GM12878 (cell line): ENCODE measurements at regions not wholly inside any gene's neighbourhood (a gene's known extent, or its start where the extent isn't known, plus 50 kb on each side); places are given as distances from the start of the nearest gene placed in this dataset.

Source experiments
- ATAC-seq: fragments of 200-7000 bp; cut with Tn5 transposase; 3 replicates; pipeline ENCODE4 v1.9.1; 2020; ENCODE audit warnings: mild to moderate bottlenecking, moderate library complexity
- BruUV-seq: library from RNA; stranded (reverse); fragments of 400-500 nt; replicated peaks from 2 replicates; lab custom pipeline; 2021; lab: Mats Ljungman, UMichigan
- CTCF ChIA-PET: fragments of 300-600 bp; sonication (Branson Sonifier 250); formaldehyde crosslinking; extraction: SDS; loops from one replicate; lab custom pipeline; 2021; ENCODE audit warnings: inconsistent platforms; lab: Yijun Ruan, JAX
- POLR2A ChIA-PET: fragments of 350-600 bp; formaldehyde crosslinking; extraction: SDS; loops from one replicate; lab custom pipeline; 2021; ENCODE audit warnings: inconsistent platforms; lab: Charles Lee
- RAD21 ChIA-PET: fragments of 300-600 bp; sonication (Branson Sonifier 250); formaldehyde crosslinking; loops from one replicate; lab custom pipeline; 2023; ENCODE audit warnings: antibody characterized with exemption; ENCODE audit not compliant: unreplicated experiment; lab: Charles Lee
- SMC1A ChIA-PET: fragments of 300-600 bp; sonication (Branson Sonifier 250); formaldehyde crosslinking; loops from one replicate; lab custom pipeline; 2023; ENCODE audit not compliant: unreplicated experiment, uncharacterized antibody; lab: Charles Lee
- DNase-seq: peaks from one replicate; pipeline ENCODE4 v3.0.0-alpha.2; 2011; ENCODE audit warnings: low read depth, low spot score
- FAIRE-seq: peaks from 3 replicates; lab custom pipeline; 2011; peaks lifted over from hg19 to GRCh38; lab: Jason Lieb, UNC
- H2AFZ ChIP-seq: 2 replicates; pipeline ENCODE4 v1.6.0; 2011; ENCODE audit warnings: low read depth, low read length, control low read depth; ENCODE audit not compliant: control insufficient read depth
- H3K27ac ChIP-seq: 2 replicates; pipeline ENCODE4 v1.5.1; 2011; ENCODE audit warnings: control low read depth; ENCODE audit not compliant: control insufficient read depth, insufficient read depth
- H3K27me3 ChIP-seq, 2 experiments: replicated peaks in 1 of 2; 2 replicates each; pipeline versions ENCODE4 v1.6.0 to v1.6.1; 2011; ENCODE audit warnings: low read length in 1 of 2; ENCODE audit not compliant: control insufficient read depth in 2 of 2, insufficient read depth in 2 of 2
- H3K36me3 ChIP-seq, 2 experiments: 2 replicates each; pipeline ENCODE4 v1.5.1; 2011; ENCODE audit warnings: low read length in 1 of 2; ENCODE audit not compliant: control insufficient read depth in 2 of 2, insufficient read depth in 2 of 2
- H3K4me1 ChIP-seq: 2 replicates; pipeline ENCODE4 v1.6.1; 2011; ENCODE audit warnings: mild to moderate bottlenecking, low read length, moderate library complexity, mixed read lengths; ENCODE audit not compliant: control insufficient read depth, insufficient read depth
- H3K4me2 ChIP-seq: 2 replicates; pipeline ENCODE4 v1.6.0; 2011; ENCODE audit warnings: control low read depth; ENCODE audit not compliant: control insufficient read depth, insufficient read depth
- H3K4me3 ChIP-seq: fragments of 200-600 bp; sonication (generic); 2 replicates; pipeline ENCODE4 v1.5.1; 2016
- H3K79me2 ChIP-seq: 2 replicates; pipeline ENCODE4 v1.6.0; 2011; ENCODE audit warnings: low read length; ENCODE audit not compliant: control insufficient read depth, insufficient read depth
- H3K9ac ChIP-seq: 2 replicates; pipeline ENCODE4 v1.8.0; 2011; ENCODE audit warnings: low read length, control low read depth, mixed read lengths; ENCODE audit not compliant: control insufficient read depth, insufficient read depth
- H3K9me3 ChIP-seq: replicated peaks from 3 replicates; pipeline ENCODE4 v1.5.1; 2011; ENCODE audit warnings: mild to moderate bottlenecking, low read length; ENCODE audit not compliant: control insufficient read depth, insufficient read depth
- H4K20me1 ChIP-seq: 2 replicates; pipeline ENCODE4 v1.6.0; 2011; ENCODE audit not compliant: control insufficient read depth, insufficient read depth
- ASH2L ChIP-seq: fragments of 300-600, 200-600 bp; sonication (generic); IDR thresholded peaks from 2 replicates; pipeline ENCODE4 v1.6.1; 2017; ENCODE audit warnings: low read depth, mild to moderate bottlenecking, borderline replicate concordance
- BHLHE40 ChIP-seq, 2 experiments: fragments of 450-650 bp in 1 of 2; IDR thresholded peaks; 2 replicates each; pipeline ENCODE4 v1.6.1; 2011 to 2017; ENCODE audit warnings: low read depth in 2 of 2, borderline replicate concordance in 1 of 2, improper control_type of control experiment in 1 of 2, low read length in 1 of 2, mild to moderate bottlenecking in 1 of 2
- CEBPZ ChIP-seq: fragments of 150-350 bp; IDR thresholded peaks from 2 replicates; pipeline ENCODE4 v1.6.1; 2016; ENCODE audit warnings: low read depth, low read length
- CHD1 ChIP-seq: IDR thresholded peaks from 2 replicates; pipeline ENCODE4 v1.6.1; 2012; ENCODE audit warnings: low read depth, low read length, improper control_type of control experiment
- ELK1 ChIP-seq: IDR thresholded peaks from 2 replicates; pipeline ENCODE4 v1.6.1; 2012; ENCODE audit warnings: low read depth, low read length, improper control_type of control experiment
- HSF1 ChIP-seq: fragments of 150-350 bp; IDR thresholded peaks from 2 replicates; pipeline ENCODE4 v1.6.1; 2014; ENCODE audit warnings: mild to moderate bottlenecking, low read depth, low read length
- NFYA ChIP-seq: IDR thresholded peaks from 2 replicates; pipeline ENCODE4 v1.6.1; 2011; ENCODE audit warnings: low read depth, mild to moderate bottlenecking, low read length, improper control_type of control experiment, borderline replicate concordance
- RUNX3 ChIP-seq: IDR thresholded peaks from 2 replicates; pipeline ENCODE4 v1.6.1; 2012; ENCODE audit warnings: low read length, inconsistent platforms
- SMAD5 ChIP-seq: IDR thresholded peaks from 2 replicates; pipeline ENCODE4 v1.6.1; 2016; ENCODE audit warnings: antibody characterized with exemption, low read depth
- ZNF24 ChIP-seq: fragments of 450-650 bp; IDR thresholded peaks from 2 replicates; pipeline ENCODE4 v1.6.1; 2017; ENCODE audit warnings: antibody characterized with exemption, mild to moderate bottlenecking
- ZNF687 ChIP-seq: fragments of 450-650 bp; IDR thresholded peaks from 2 replicates; pipeline ENCODE4 v1.6.1; 2017; ENCODE audit warnings: mild to moderate bottlenecking, moderate library complexity
- ZZZ3 ChIP-seq: IDR thresholded peaks from 2 replicates; pipeline ENCODE4 v1.6.1; 2011; ENCODE audit warnings: low read depth; ENCODE audit not compliant: control insufficient read depth, insufficient read length
- WGBS: methylation state at CpG from one replicate; pipeline ENCODE4 v1.1.6; 2016; ENCODE audit warnings: low lambda C conversion rate; ENCODE audit not compliant: insufficient replicate concordance, insufficient coverage; ENCODE audit errors: missing lambda C conversion rate; 5-methylcytosine and 5-hydroxymethylcytosine counted together
- in situ Hi-C: fragments of 300-500 bp; cut with MboI; formaldehyde crosslinking; loops from 9 replicates; pipeline ENCODE4 v1.14.3; 2018; ENCODE audit warnings: mixed read lengths
- intact Hi-C: fragments of 100-400 bp; cut with micrococcal nuclease; formaldehyde crosslinking; loops from one replicate; pipeline ENCODE4 v1.14.2; 2022; ENCODE audit not compliant: unreplicated experiment

GRCh38 chr1:208437401-208437800 is 193.2 kb upstream of the PLXNA2 start:
- FAIRE-seq, result no peak
- H3K79me2 ChIP-seq, result no peaks in the 10 kb centered on the region
- DNase-seq, result no peak
- no peaks in the 10 kb centered on the region for H3K4me1 ChIP-seq
- no peaks in the 10 kb centered on the region for H3K27me3 ChIP-seq
- SMC1A ChIA-PET, result no interaction called here
- CTCF ChIA-PET, result no interaction called here
- RAD21 ChIA-PET, result no interaction called here
- H3K36me3 ChIP-seq, result no peaks in the 10 kb centered on the region
- ATAC-seq, result no peak
- WGBS, result 38% methylated on average over 3 of the region's 3 CpGs
- H3K27ac ChIP-seq, result no peak overlapping the region
- no peaks in the 10 kb centered on the region for H3K9me3 ChIP-seq
- no peaks in the 10 kb centered on the region for H4K20me1 ChIP-seq
- H3K4me3 ChIP-seq, result no peak overlapping the region
- in situ Hi-C loops, result no loop called here
- H3K9ac ChIP-seq, result no peak overlapping the region
- POLR2A ChIA-PET, result no interaction called here
- H2AFZ ChIP-seq, result no peak overlapping the region
- no peak overlapping the region for H3K4me2 ChIP-seq
- intact Hi-C loops, result no loop called here
- TF ChIP-seq CEBPZ (no peak), ELK1 (no peak), HSF1 (no peak), ZNF687 (no peak), RUNX3 (no peak), NFYA (no peak), CHD1 (no peak), ZNF24 (no peak), ZZZ3 (no peak), ASH2L (no peak), SMAD5 (no peak), BHLHE40 (IDR thresholded peaks at IDR 0.05; ENCODE audit: borderline replicate concordance in 1 of 2, low read depth in 2 of 2, low read length in 1 of 2) (no peak)
- TF ChIP-seq, all 136 proteins: peak for 0
- BruUV-seq, result no TSS peak
